ENCODE measurements at regions not wholly inside any gene's neighbourhood (a gene's known extent, or its start where the extent isn't known, plus 50 kb on each side); places are given as distances from the start of the nearest gene placed in this dataset.
A peak's percentile ranks its signal among the peaks of the same experiment; 100 is the strongest.

DNA sequence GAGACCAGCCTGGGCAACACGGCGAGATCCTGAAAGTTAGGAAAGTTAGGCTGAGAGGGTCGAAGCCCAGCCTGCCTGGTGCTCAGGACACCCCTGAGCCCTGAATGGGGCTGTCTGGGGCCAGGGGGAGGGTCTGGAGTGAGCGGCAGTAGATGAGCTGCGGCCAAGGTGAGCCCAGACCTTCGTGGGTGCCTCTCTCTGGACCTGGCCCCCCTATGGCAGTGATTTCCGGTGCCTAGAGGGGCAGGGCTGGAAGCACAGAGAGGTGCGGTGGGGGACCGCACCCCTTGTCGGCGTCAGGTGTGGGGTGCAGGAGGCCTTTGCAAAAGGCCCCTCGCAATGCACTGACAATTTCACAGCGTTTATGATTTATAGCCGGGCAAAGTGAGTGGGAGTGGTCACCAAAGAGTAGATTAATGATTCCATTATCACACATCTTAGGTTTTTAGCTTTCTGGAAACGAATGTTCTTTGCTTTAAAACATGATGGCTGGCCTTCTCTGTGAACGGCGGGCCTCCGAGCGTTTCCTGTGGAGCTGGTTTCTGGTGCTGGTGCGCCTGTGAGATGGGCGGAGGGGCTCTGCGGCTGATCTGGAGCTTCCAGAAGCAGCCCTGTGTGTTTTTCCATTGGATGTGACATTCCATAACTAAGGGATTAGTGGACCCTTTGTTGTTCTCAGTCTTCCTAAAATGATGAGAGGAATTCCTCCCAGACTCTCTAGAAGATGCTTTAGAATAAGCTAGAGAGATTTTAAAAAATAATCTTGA, 171.0 kb upstream of the ZNF32 start:
- DNase-seq (no peak), ATAC-seq (no peak)
- intact Hi-C loops (cut with DNase I, micrococcal nuclease), result loop anchor here in 1 of 2 experiments (5.0 to 10.0 kb wide), 3 partner anchors 222 to 695 kb away; partner anchors contain the start of gene HNRNPF
- ChIA-PET CTCF (interaction anchor here (0.7 to 1.7 kb wide), 2 partner anchors 10 to 130 kb away, joined by 4 to 5 read pairs; no protein-coding TSS in a partner anchor), POLR2A (no interaction called here)
- H3K27me3 Mint-ChIP-seq, result no peaks in the 10 kb centered on the region
- H3K4me1 Mint-ChIP-seq, result peaks cover 58% of the 10 kb centered on the region
- H3K4me3 Mint-ChIP-seq, result no peak overlapping the region
- H3K9me3 Mint-ChIP-seq (ENCODE audit: low read depth), result no peaks in the 10 kb centered on the region
- H3K36me3 Mint-ChIP-seq (ENCODE audit: low read depth), result no peaks in the 10 kb centered on the region
- no peak overlapping the region for H3K27ac Mint-ChIP-seq

DNA sequence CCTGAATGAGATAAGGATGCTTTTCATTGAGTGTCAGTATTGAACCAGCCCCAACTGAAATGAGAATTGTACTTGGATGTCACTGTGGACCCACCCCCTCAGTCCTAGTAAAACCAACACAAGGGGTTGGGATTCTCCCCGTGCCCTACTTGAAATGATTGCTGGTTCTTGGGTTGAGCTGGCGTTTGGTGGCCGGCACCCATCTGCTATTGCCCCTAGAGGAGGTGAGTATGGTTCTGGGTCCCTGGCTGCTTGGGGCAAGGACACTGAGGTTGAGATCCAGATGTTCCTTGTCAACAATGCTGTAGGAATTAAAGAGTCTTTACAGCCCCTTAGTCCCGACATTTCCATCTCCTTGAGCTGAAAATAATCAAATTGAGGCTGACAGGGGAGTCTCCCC, 170.0 kb upstream of the ZNF32 start:
- no peaks in the 10 kb centered on the region for H3K9me3 Mint-ChIP-seq (ENCODE audit: low read depth)
- ChIA-PET CTCF (no interaction called here), POLR2A (no interaction called here)
- DNase-seq (peak; percentile 27), ATAC-seq (no peak)
- H3K27me3 Mint-ChIP-seq, result no peaks in the 10 kb centered on the region
- no peak overlapping the region for H3K27ac Mint-ChIP-seq
- H3K36me3 Mint-ChIP-seq (ENCODE audit: low read depth), result no peaks in the 10 kb centered on the region
- no peak overlapping the region for H3K4me3 Mint-ChIP-seq
- peaks cover 58% of the 10 kb centered on the region for H3K4me1 Mint-ChIP-seq
- intact Hi-C loops (cut with DNase I, micrococcal nuclease), result loop anchor here in 1 of 2 experiments (5.0 to 10.0 kb wide), 3 partner anchors 221 to 694 kb away; partner anchors contain the start of gene HNRNPF

DNA sequence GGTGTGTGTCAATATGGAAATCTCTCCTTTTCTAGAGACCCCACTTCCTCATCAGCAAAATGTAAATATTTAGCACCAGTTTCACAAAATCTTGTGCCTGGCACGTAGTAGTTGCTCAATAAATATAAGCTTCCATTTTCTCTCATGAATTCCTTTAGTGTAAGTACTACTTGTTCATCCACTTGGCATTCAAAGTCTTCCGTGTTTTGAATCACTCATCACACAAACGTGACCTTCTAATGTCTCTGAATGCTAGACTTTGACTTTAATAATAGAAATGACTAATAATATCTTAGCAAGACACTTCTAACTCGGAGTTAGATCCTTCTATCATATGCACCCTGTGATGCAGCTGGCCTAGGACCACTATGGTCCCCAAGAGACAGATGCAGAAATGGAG, 168.7 kb upstream of the ZNF32 start:
- intact Hi-C loops (cut with DNase I, micrococcal nuclease), result loop anchor here (2.0 to 10.0 kb wide), 4 partner anchors 35 to 693 kb away; partner anchors contain the start of gene HNRNPF (in 1 of the 2)
- no peaks in the 10 kb centered on the region for H3K9me3 Mint-ChIP-seq (ENCODE audit: low read depth)
- H3K27ac Mint-ChIP-seq, result no peak overlapping the region
- peaks cover 46% of the 10 kb centered on the region for H3K4me1 Mint-ChIP-seq
- H3K27me3 Mint-ChIP-seq, result no peaks in the 10 kb centered on the region
- POLR2A ChIA-PET, result no interaction called here
- ATAC-seq, result no peak
- DNase-seq, result no peak
- no peaks in the 10 kb centered on the region for H3K36me3 Mint-ChIP-seq (ENCODE audit: low read depth)
- CTCF ChIA-PET, result no interaction called here
- H3K4me3 Mint-ChIP-seq, result no peak overlapping the region

DNA sequence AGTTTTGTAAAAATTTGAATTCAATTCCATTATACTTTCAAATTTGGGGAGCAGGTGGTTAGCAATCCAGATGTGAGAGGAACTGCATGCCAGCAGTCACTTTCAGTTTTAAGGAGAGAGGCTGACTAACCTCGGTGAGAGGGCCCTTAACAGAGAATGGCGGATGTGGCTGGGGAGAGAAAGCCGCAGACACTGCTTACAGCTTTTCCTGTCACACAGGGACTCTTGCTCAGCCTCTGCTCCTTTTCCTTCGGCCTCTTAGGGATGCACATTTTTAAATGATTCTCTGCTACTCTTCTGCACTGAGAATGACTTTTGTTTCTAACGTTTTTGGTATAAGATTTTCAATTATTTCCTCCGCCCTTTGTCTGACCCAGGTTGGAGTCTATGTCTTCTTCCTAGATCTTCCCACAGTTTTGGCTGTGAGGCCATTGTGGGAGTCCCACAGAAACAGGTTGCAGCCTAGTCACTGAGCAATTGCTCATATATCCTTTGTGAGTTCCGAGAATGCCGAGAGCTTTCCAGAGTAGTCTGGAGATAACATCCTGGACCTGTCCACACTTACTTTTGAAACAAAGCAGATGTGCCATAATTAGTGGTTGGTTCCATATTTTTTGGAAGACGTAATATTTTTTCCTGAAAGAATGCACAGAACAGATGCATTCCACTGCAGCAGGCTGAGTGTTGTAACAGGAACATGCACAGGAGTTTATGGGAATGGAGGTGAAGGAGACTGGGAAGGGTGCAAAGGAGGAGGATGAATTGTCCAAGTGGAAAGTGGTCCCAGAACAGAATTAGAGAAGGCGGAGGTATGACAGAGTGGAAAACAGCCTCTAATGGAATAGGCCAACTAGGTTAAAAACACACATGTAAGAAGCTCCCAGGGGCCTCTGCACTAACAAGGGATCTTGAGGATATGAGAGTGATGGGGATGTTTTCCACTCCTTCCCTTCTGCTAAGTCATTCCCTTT, 168.0 kb upstream of the ZNF32 start:
- intact Hi-C loops (cut with DNase I, micrococcal nuclease), result loop anchor here (1.0 to 10.0 kb wide), 6 partner anchors 34 to 692 kb away; partner anchors contain the start of gene HNRNPF (in 1 of the 2)
- ChIA-PET CTCF (interaction anchor here (0.9 to 1.0 kb wide), 2 partner anchors 9 to 31 kb away, joined by 3 to 4 read pairs; no protein-coding TSS in a partner anchor), POLR2A (no interaction called here)

DNA sequence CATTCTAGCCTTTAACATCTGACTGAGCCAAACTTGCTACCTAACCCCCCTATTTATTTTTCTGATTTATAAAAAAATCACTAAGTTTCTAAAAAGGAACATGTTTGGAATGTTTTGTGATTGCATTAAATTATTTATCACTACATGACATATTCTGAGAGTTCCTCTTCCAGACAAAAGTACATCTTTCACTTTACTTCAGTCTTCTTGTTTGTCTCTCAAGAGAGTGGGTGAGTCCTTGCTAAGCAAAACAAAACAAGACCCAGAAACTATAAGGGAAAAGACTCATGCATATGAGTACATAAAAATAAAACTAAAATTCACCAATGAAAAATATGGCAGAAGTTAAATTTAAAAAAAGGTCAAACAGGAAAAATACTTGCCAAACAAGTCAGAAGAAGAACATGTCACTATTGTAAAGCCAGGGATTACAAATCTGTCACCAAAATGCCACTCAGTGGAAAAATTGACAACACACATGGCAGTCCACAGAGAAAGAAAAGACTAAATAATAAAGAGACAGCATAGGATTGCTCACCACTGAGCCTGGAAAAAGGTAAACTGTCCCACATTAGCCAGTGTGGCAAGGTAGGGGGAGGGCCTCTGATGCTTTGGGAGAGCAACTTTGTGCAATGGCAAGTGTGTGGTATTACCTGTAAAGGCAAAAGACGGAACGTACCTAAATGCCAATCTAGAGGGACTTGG, 166.7 kb upstream of the ZNF32 start:
- H3K4me3 Mint-ChIP-seq, result no peak overlapping the region
- no peaks in the 10 kb centered on the region for H3K36me3 Mint-ChIP-seq (ENCODE audit: low read depth)
- ChIA-PET CTCF (no interaction called here), POLR2A (no interaction called here)
- H3K9me3 Mint-ChIP-seq (ENCODE audit: low read depth), result no peaks in the 10 kb centered on the region
- peak; percentile 58 for ATAC-seq
- H3K27me3 Mint-ChIP-seq, result no peaks in the 10 kb centered on the region
- DNase-seq, result peak; percentile 22
- peaks cover 50% of the 10 kb centered on the region for H3K4me1 Mint-ChIP-seq
- intact Hi-C loops (cut with DNase I, micrococcal nuclease), result loop anchor here in 1 of 2 experiments (5.0 to 10.0 kb wide), 3 partner anchors 218 to 691 kb away; partner anchors contain the start of gene HNRNPF
- H3K27ac Mint-ChIP-seq, result peak overlapping the region; percentile 80

More for the DNA sequence above, 168.0 kb upstream of the ZNF32 start:
- H3K9me3 Mint-ChIP-seq (ENCODE audit: low read depth), result no peaks in the 10 kb centered on the region
- H3K36me3 Mint-ChIP-seq (ENCODE audit: low read depth), result no peaks in the 10 kb centered on the region
- H3K4me1 Mint-ChIP-seq, result peaks cover 41% of the 10 kb centered on the region
- H3K27me3 Mint-ChIP-seq, result no peaks in the 10 kb centered on the region
- ATAC-seq, result peak; percentile 95
- peak overlapping the region; percentile 80 for H3K27ac Mint-ChIP-seq
- peak; percentile 90 for DNase-seq
- peak overlapping the region; percentile 16 for H3K4me3 Mint-ChIP-seq

DNA sequence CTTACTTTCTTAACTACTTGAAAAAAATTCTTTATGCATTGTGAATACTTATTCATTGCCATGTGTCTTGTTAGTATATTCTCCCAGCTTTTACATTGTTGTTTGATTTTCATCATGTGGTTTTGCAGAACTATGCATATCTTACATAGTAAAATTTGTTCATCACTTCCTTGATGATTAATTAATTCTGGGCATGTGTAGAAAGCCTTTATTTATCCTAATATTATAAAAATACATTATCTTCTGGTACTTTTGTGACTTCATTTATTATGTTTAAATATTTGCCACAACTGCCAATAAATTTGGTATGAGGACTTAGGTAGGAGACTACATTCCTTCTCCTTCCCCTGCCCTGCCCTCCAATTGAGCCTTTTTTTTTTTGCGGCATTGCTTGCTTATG, 166.0 kb upstream of the ZNF32 start:
- Mint-ChIP-seq H3K9me3 (ENCODE audit: low read depth) (no peaks in the 10 kb centered on the region), H3K27ac (no peak overlapping the region), H3K36me3 (ENCODE audit: low read depth) (no peaks in the 10 kb centered on the region), H3K27me3 (no peaks in the 10 kb centered on the region), H3K4me1 (peaks cover 54% of the 10 kb centered on the region), H3K4me3 (no peak overlapping the region)
- no peak for ATAC-seq
- intact Hi-C loops (cut with DNase I, micrococcal nuclease), result loop anchor here in 1 of 2 experiments (5.0 to 10.0 kb wide), 3 partner anchors 217 to 690 kb away; partner anchors contain the start of gene HNRNPF
- no peak for DNase-seq
- ChIA-PET CTCF (interaction anchor here (0.6 kb wide), 1 partner anchor 141 kb away, joined by 3 read pairs; no protein-coding TSS in a partner anchor), POLR2A (no interaction called here)

DNA sequence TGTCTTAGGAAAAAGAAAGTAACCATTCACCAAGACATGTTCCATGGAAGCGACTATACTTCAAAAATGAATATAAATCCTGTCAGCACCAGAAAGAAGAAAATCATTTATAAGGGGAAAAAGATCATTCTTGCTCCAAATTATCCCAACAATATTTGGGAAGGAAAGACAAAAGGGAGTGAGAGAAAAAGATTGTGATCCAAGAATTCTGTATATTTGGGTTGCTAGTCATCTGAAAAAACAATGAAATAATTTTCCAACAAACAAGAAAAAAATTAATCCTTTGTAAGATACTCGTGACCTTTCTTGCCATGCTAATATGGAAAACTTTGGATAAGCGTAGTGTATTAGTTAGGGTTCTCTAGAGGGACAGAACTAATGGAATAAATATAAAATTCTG, 163.2 kb upstream of the ZNF32 start:
- no peaks in the 10 kb centered on the region for H3K27me3 Mint-ChIP-seq
- H3K27ac Mint-ChIP-seq, result no peak overlapping the region
- intact Hi-C loops (cut with DNase I, micrococcal nuclease), result loop anchor here in 1 of 2 experiments (10.0 kb wide), 1 partner anchor 687 kb away; no protein-coding TSS in a partner anchor
- H3K4me3 Mint-ChIP-seq, result no peak overlapping the region
- DNase-seq (no peak), ATAC-seq (no peak)
- H3K36me3 Mint-ChIP-seq (ENCODE audit: low read depth), result no peaks in the 10 kb centered on the region
- CTCF ChIA-PET, result no interaction called here
- no peaks in the 10 kb centered on the region for H3K9me3 Mint-ChIP-seq (ENCODE audit: low read depth)
- H3K4me1 Mint-ChIP-seq, result peaks cover 65% of the 10 kb centered on the region
- POLR2A ChIA-PET, result no interaction called here

DNA sequence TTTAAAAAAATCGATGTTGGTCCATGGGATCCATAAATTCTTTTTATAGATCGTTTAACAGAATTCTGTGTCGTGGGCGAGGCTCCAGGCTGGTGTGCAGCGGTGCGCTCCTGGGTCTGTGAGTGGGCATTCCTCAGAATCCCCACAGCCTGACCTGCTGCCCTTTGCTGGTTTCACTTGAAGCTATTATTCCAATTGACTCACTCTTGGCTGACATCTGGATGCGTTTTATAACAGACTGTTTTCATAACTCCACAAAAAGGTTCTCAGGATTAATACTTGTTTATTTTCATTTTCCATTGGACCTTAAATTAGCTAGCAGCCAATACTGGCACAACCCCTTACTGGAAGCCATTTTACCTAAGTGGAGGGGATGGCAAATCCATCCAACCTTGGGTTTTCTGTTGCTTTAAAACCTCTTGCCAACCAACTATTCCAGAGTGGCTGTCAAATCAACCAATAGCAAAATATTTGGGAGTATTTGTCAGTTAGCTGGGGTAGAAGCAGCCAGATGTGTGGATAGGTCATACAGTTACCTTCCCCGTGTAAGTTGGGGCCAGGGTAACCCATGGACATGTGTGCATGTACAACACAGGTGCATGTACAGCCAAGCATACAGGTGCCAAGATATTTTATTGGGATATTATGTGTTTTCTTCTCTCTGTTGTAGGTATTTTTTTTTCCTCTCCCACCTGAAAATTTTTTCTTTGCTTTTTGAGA, 160.7 kb upstream of the ZNF32 start:
- CTCF ChIA-PET, result interaction anchor here (1.1 kb wide), 1 partner anchor 11 kb away, joined by 5 read pairs; no protein-coding TSS in a partner anchor
- H3K9me3 Mint-ChIP-seq (ENCODE audit: low read depth), result no peaks in the 10 kb centered on the region
- H3K4me3 Mint-ChIP-seq, result no peak overlapping the region
- H3K4me1 Mint-ChIP-seq, result peaks cover 44% of the 10 kb centered on the region
- DNase-seq (no peak), ATAC-seq (no peak)
- POLR2A ChIA-PET, result no interaction called here
- intact Hi-C loops (cut with DNase I, micrococcal nuclease), result no loop called here
- H3K27me3 Mint-ChIP-seq, result no peaks in the 10 kb centered on the region
- H3K36me3 Mint-ChIP-seq (ENCODE audit: low read depth), result no peaks in the 10 kb centered on the region
- no peak overlapping the region for H3K27ac Mint-ChIP-seq

DNA sequence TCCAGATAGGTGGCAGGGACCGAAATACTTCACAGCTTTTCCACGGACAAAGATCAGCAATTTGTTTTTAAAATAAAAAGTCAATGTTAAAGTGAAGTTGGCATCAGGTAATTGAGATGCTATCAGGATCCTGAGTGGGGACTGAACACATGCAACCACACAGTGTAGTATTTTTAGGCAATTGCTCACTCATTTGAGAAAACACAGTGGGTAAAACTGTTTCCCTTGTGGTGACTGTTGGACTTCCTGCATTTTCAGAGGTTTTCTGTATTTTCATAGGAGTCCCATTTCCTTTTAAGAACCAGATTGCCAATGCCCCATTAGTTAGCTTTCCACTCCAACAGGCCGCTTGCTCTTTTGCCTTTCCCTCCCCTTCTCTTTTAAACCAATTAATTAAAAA, 159.5 kb upstream of the ZNF32 start:
- POLR2A ChIA-PET, result no interaction called here

DNA sequence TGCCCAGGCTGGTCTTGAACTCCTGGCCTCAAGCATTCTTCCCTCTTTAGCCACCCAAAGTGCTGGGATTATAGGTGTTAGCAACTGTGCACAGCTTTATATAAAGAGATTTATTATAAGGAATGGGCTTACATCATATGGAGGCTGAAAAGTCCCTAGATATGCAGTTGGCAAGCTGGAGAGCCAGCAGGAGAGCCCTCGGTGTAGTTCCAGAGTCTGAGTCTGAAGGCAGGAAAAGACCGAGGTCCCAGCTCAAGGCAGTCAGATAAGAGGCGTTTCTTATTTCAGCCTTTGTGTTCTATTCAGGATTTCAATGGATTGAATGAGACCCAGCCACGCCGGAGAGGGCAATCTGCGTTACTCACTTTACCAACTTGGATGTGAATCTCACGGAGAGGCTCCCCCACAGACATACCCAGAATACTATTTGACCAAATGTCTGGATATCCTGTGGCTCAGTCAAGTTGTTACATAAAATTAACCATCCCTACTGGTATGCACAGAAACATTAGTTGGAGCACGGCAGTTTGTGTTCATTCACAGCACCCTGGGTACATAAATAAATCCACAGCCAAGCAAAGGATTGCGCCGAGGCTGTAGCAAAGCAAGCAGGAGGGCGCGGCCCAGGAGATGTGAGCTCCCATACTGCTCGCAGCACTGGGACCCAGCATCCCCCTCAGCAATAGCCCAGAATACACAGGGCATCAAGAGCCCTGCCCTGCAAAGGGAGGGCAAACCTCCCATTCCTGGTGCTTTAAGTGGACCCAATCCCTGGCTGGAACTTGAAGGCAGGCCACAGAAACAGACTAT, 158.4 kb upstream of the ZNF32 start:
- H3K9me3 Mint-ChIP-seq (ENCODE audit: low read depth), result no peaks in the 10 kb centered on the region
- ChIA-PET CTCF (interaction anchor here (1.3 kb wide), 1 partner anchor 9 kb away, joined by 3 read pairs; no protein-coding TSS in a partner anchor), POLR2A (no interaction called here)
- H3K36me3 Mint-ChIP-seq (ENCODE audit: low read depth), result no peaks in the 10 kb centered on the region
- no peaks in the 10 kb centered on the region for H3K27me3 Mint-ChIP-seq
- H3K4me3 Mint-ChIP-seq, result no peak overlapping the region
- no peak for ATAC-seq
- H3K27ac Mint-ChIP-seq, result no peak overlapping the region
- intact Hi-C loops (cut with DNase I, micrococcal nuclease), result no loop called here
- DNase-seq, result no peak
- peaks cover 42% of the 10 kb centered on the region for H3K4me1 Mint-ChIP-seq

More for the DNA sequence above, 159.5 kb upstream of the ZNF32 start:
- ATAC-seq, result peak; percentile 60
- Mint-ChIP-seq H3K36me3 (ENCODE audit: low read depth) (no peaks in the 10 kb centered on the region), H3K27me3 (no peaks in the 10 kb centered on the region), H3K9me3 (ENCODE audit: low read depth) (no peaks in the 10 kb centered on the region), H3K27ac (no peak overlapping the region), H3K4me1 (peaks cover 42% of the 10 kb centered on the region), H3K4me3 (no peak overlapping the region)
- no peak for DNase-seq
- CTCF ChIA-PET, result interaction anchor here (1.3 kb wide), 1 partner anchor 8 kb away, joined by 3 read pairs; no protein-coding TSS in a partner anchor
- intact Hi-C loops (cut with DNase I, micrococcal nuclease), result no loop called here

Measured in activated CD4-positive, alpha-beta T cell treated with anti-CD3 and anti-CD28 coated beads for 36 hours (primary cell).